ENCODE measurements at regions not wholly inside any gene's neighbourhood (a gene's known extent, or its start where the extent isn't known, plus 50 kb on each side); places are given as distances from the start of the nearest gene placed in this dataset.

GRCh38 chr18:2201036-2201600 is 370.2 kb downstream of the METTL4 start:
- H2BK12ac ChIP-seq (ENCODE audit: low read length), result no peak overlapping the region
- H2AFZ ChIP-seq (ENCODE audit: low read length), result no peak overlapping the region
- no peak overlapping the region for H3K4me2 ChIP-seq (ENCODE audit: insufficient read depth, low read length, poor library complexity, severe bottlenecking)
- no peak overlapping the region for H3K23ac ChIP-seq (ENCODE audit: low read depth, low read length, poor library complexity)
- no peak overlapping the region for H3K18ac ChIP-seq (ENCODE audit: low read length)
- no CpG with 5 or more reads among the region's 2 CpGs for WGBS, 2 donors (ENCODE audit: extremely low coverage in 2 of 2, insufficient read length in 2 of 2, insufficient replicate concordance in 1 of 2)
- H2BK15ac ChIP-seq (ENCODE audit: low read length), result no peak overlapping the region
- no peak overlapping the region for H4K91ac ChIP-seq (ENCODE audit: low read depth, low read length, poor library complexity)
- no peak overlapping the region for H3K9ac ChIP-seq (ENCODE audit: low read depth, low read length, poor library complexity)
- no peak overlapping the region for H3K4ac ChIP-seq (ENCODE audit: low read length)
- no peak overlapping the region for H3K4me3 ChIP-seq (ENCODE audit: low read length in 2 of 2)
- H2BK5ac ChIP-seq (ENCODE audit: low read length), result no peak overlapping the region
- no peak overlapping the region for H3K27ac ChIP-seq (replicated peaks; ENCODE audit: low read length)
- no peaks in the 10 kb centered on the region for H3K36me3 ChIP-seq (replicated peaks in 1 of 2; ENCODE audit: control insufficient read depth in 2 of 2, insufficient read depth in 2 of 2, low read length in 2 of 2)
- no peak overlapping the region for H4K8ac ChIP-seq (ENCODE audit: low read depth, low read length)
- H3K14ac ChIP-seq (ENCODE audit: low read length), result no peak overlapping the region
- no peaks in the 10 kb centered on the region for H3K79me1 ChIP-seq (ENCODE audit: low read depth, low read length)
- H3K4me1 ChIP-seq (ENCODE audit: control insufficient read depth in 2 of 2, insufficient read depth in 1 of 2, low read depth in 1 of 2, low read length in 2 of 2), result no peaks in the 10 kb centered on the region
- no peak overlapping the region for H2BK120ac ChIP-seq (ENCODE audit: low read depth, low read length)
- H3K27me3 ChIP-seq (ENCODE audit: control insufficient read depth in 3 of 3, insufficient read depth in 3 of 3, low read depth in 1 of 3, low read length in 3 of 3), result no peaks in the 10 kb centered on the region
- H3K9me3 ChIP-seq (replicated peaks in 1 of 2; ENCODE audit: control insufficient read depth in 2 of 2, insufficient read depth in 1 of 2, low read depth in 1 of 2, low read length in 2 of 2), result peaks cover 0 to 1% of the 10 kb centered on the region in 2 donors
- no peak for DNase-seq (ENCODE audit: low spot score)
- no peak overlapping the region for H2AK5ac ChIP-seq (ENCODE audit: low read depth, low read length)

- Histone ChIP-seq H3K18ac (ENCODE audit: low read length) (no peak overlapping the region), H3K4me1 (ENCODE audit: control insufficient read depth in 2 of 2, insufficient read depth in 1 of 2, low read depth in 1 of 2, low read length in 2 of 2) (no peaks in the 10 kb centered on the region), H3K27ac (replicated peaks; ENCODE audit: low read length) (no peak overlapping the region), H2AK5ac (ENCODE audit: low read depth, low read length) (no peak overlapping the region), H2BK120ac (ENCODE audit: low read depth, low read length) (no peak overlapping the region), H3K9me3 (replicated peaks in 1 of 2; ENCODE audit: control insufficient read depth in 2 of 2, insufficient read depth in 1 of 2, low read depth in 1 of 2, low read length in 2 of 2) (peaks cover 0 to 2% of the 10 kb centered on the region in 2 donors), H3K27me3 (ENCODE audit: control insufficient read depth in 3 of 3, insufficient read depth in 3 of 3, low read depth in 1 of 3, low read length in 3 of 3) (no peaks in the 10 kb centered on the region), H2AFZ (ENCODE audit: low read length) (no peak overlapping the region), H3K36me3 (replicated peaks in 1 of 2; ENCODE audit: control insufficient read depth in 2 of 2, insufficient read depth in 2 of 2, low read length in 2 of 2) (no peaks in the 10 kb centered on the region), H3K4me2 (ENCODE audit: insufficient read depth, low read length, poor library complexity, severe bottlenecking) (no peak overlapping the region), H2BK15ac (ENCODE audit: low read length) (no peak overlapping the region), H3K9ac (ENCODE audit: low read depth, low read length, poor library complexity) (no peak overlapping the region), H2BK12ac (ENCODE audit: low read length) (no peak overlapping the region), H3K4ac (ENCODE audit: low read length) (no peak overlapping the region), H3K79me1 (ENCODE audit: low read depth, low read length) (no peaks in the 10 kb centered on the region), H4K8ac (ENCODE audit: low read depth, low read length) (no peak overlapping the region), H2BK5ac (ENCODE audit: low read length) (no peak overlapping the region), H4K91ac (ENCODE audit: low read depth, low read length, poor library complexity) (no peak overlapping the region), H3K23ac (ENCODE audit: low read depth, low read length, poor library complexity) (no peak overlapping the region), H3K4me3 (ENCODE audit: low read length in 2 of 2) (no peak overlapping the region), H3K14ac (ENCODE audit: low read length) (no peak overlapping the region)
- no peak for DNase-seq (ENCODE audit: low spot score)
- WGBS, 2 donors (ENCODE audit: extremely low coverage in 2 of 2, insufficient read length in 2 of 2, insufficient replicate concordance in 1 of 2), result no CpG with 5 or more reads among the region's 2 CpGs
Measured at GRCh38 chr18:2204736-2205135, 366.6 kb downstream of the METTL4 start.

- Histone ChIP-seq H3K14ac (ENCODE audit: low read length) (no peak overlapping the region), H3K79me1 (ENCODE audit: low read depth, low read length) (no peaks in the 10 kb centered on the region), H3K27ac (replicated peaks; ENCODE audit: low read length) (no peak overlapping the region), H2BK5ac (ENCODE audit: low read length) (no peak overlapping the region), H3K36me3 (replicated peaks in 1 of 2; ENCODE audit: control insufficient read depth in 2 of 2, insufficient read depth in 2 of 2, low read length in 2 of 2) (no peaks in the 10 kb centered on the region), H3K9me3 (replicated peaks in 1 of 2; ENCODE audit: control insufficient read depth in 2 of 2, insufficient read depth in 1 of 2, low read depth in 1 of 2, low read length in 2 of 2) (peaks cover 0 to 2% of the 10 kb centered on the region in 2 donors), H4K8ac (ENCODE audit: low read depth, low read length) (no peak overlapping the region), H3K9ac (ENCODE audit: low read depth, low read length, poor library complexity) (no peak overlapping the region), H3K4me2 (ENCODE audit: insufficient read depth, low read length, poor library complexity, severe bottlenecking) (no peak overlapping the region), H2BK12ac (ENCODE audit: low read length) (no peak overlapping the region), H3K27me3 (ENCODE audit: control insufficient read depth in 3 of 3, insufficient read depth in 3 of 3, low read depth in 1 of 3, low read length in 3 of 3) (no peaks in the 10 kb centered on the region), H3K4me3 (ENCODE audit: low read length in 2 of 2) (no peak overlapping the region), H2BK120ac (ENCODE audit: low read depth, low read length) (no peak overlapping the region), H2BK15ac (ENCODE audit: low read length) (no peak overlapping the region), H3K4ac (ENCODE audit: low read length) (no peak overlapping the region), H3K4me1 (ENCODE audit: control insufficient read depth in 2 of 2, insufficient read depth in 1 of 2, low read depth in 1 of 2, low read length in 2 of 2) (no peaks in the 10 kb centered on the region), H3K18ac (ENCODE audit: low read length) (no peak overlapping the region), H4K91ac (ENCODE audit: low read depth, low read length, poor library complexity) (no peak overlapping the region), H2AFZ (ENCODE audit: low read length) (no peak overlapping the region), H2AK5ac (ENCODE audit: low read depth, low read length) (no peak overlapping the region), H3K23ac (ENCODE audit: low read depth, low read length, poor library complexity) (no peak overlapping the region)
- no CpG with 5 or more reads among the region's 3 CpGs for WGBS, 2 donors (ENCODE audit: extremely low coverage in 2 of 2, insufficient read length in 2 of 2, insufficient replicate concordance in 1 of 2)
- DNase-seq (ENCODE audit: low spot score), result no peak
Measured at GRCh38 chr18:2207294-2207693, 364.0 kb downstream of the METTL4 start.

- no CpG with 5 or more reads among the region's 1 CpG for WGBS, 2 donors (ENCODE audit: extremely low coverage in 2 of 2, insufficient read length in 2 of 2, insufficient replicate concordance in 1 of 2)
- no peak overlapping the region for H2BK120ac ChIP-seq (ENCODE audit: low read depth, low read length)
- H4K8ac ChIP-seq (ENCODE audit: low read depth, low read length), result no peak overlapping the region
- no peak overlapping the region for H3K4ac ChIP-seq (ENCODE audit: low read length)
- no peak overlapping the region for H3K18ac ChIP-seq (ENCODE audit: low read length)
- no peak overlapping the region for H3K4me2 ChIP-seq (ENCODE audit: insufficient read depth, low read length, poor library complexity, severe bottlenecking)
- no peaks in the 10 kb centered on the region for H3K9me3 ChIP-seq (replicated peaks in 1 of 2; ENCODE audit: control insufficient read depth in 2 of 2, insufficient read depth in 1 of 2, low read depth in 1 of 2, low read length in 2 of 2)
- no peaks in the 10 kb centered on the region for H3K36me3 ChIP-seq (replicated peaks in 1 of 2; ENCODE audit: control insufficient read depth in 2 of 2, insufficient read depth in 2 of 2, low read length in 2 of 2)
- no peak overlapping the region for H2BK5ac ChIP-seq (ENCODE audit: low read length)
- no peak overlapping the region for H2BK15ac ChIP-seq (ENCODE audit: low read length)
- no peak overlapping the region for H3K9ac ChIP-seq (ENCODE audit: low read depth, low read length, poor library complexity)
- no peaks in the 10 kb centered on the region for H3K79me1 ChIP-seq (ENCODE audit: low read depth, low read length)
- no peak overlapping the region for H4K91ac ChIP-seq (ENCODE audit: low read depth, low read length, poor library complexity)
- no peak for DNase-seq (ENCODE audit: low spot score)
- no peak overlapping the region for H3K23ac ChIP-seq (ENCODE audit: low read depth, low read length, poor library complexity)
- H3K14ac ChIP-seq (ENCODE audit: low read length), result no peak overlapping the region
- no peaks in the 10 kb centered on the region for H3K4me1 ChIP-seq (ENCODE audit: control insufficient read depth in 2 of 2, insufficient read depth in 1 of 2, low read depth in 1 of 2, low read length in 2 of 2)
- H3K4me3 ChIP-seq (ENCODE audit: low read length in 2 of 2), result no peak overlapping the region
- no peak overlapping the region for H2AFZ ChIP-seq (ENCODE audit: low read length)
- no peak overlapping the region for H3K27ac ChIP-seq (replicated peaks; ENCODE audit: low read length)
- no peak overlapping the region for H2AK5ac ChIP-seq (ENCODE audit: low read depth, low read length)
- no peaks in the 10 kb centered on the region for H3K27me3 ChIP-seq (ENCODE audit: control insufficient read depth in 3 of 3, insufficient read depth in 3 of 3, low read depth in 1 of 3, low read length in 3 of 3)
- no peak overlapping the region for H2BK12ac ChIP-seq (ENCODE audit: low read length)
Measured at GRCh38 chr18:2212598-2213205, 358.6 kb downstream of the METTL4 start.
